ENCODE measurements at regions not wholly inside any gene's neighbourhood (a gene's known extent, or its start where the extent isn't known, plus 50 kb on each side); places are given as distances from the start of the nearest gene placed in this dataset.

DNA sequence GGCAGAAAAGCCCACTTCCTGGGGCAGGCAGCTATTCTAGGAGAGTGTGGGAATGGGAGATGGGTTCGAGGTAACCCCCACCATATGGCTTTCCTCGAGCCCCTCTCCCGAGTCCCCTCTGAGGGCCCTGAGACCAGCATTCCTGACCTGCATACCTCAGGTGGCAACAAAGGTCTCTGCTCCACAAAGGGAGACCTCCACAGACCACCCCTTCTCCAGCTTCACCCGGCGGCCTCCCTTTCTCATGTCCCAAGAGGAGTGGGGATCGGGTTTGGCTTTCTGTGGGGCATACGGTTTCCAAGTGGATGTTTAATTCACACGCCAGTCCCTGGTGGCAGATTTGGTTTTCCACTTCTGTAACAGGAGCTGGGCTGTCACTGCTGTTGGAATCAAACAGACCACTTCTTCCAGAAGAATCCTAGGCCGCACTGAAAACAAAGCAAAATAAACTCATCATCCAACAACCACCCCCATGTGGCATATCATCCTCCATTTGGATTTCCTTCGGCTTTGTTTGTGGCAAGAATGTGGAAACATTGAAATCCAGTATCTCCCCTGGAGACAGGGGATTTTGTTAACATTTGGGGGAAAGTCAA is 83.2 kb downstream of the DLL1 start:
- H3K4me3 ChIP-seq (ENCODE audit: low read depth, low read length): no peak overlapping the region
- H3K27me3 ChIP-seq (ENCODE audit: insufficient read depth, low read depth, severe bottlenecking): no peaks in the 10 kb centered on the region
- H3K27ac ChIP-seq: no peak overlapping the region
- no peaks in the 10 kb centered on the region for H3K36me3 ChIP-seq
- TF ChIP-seq, protein P1, sequence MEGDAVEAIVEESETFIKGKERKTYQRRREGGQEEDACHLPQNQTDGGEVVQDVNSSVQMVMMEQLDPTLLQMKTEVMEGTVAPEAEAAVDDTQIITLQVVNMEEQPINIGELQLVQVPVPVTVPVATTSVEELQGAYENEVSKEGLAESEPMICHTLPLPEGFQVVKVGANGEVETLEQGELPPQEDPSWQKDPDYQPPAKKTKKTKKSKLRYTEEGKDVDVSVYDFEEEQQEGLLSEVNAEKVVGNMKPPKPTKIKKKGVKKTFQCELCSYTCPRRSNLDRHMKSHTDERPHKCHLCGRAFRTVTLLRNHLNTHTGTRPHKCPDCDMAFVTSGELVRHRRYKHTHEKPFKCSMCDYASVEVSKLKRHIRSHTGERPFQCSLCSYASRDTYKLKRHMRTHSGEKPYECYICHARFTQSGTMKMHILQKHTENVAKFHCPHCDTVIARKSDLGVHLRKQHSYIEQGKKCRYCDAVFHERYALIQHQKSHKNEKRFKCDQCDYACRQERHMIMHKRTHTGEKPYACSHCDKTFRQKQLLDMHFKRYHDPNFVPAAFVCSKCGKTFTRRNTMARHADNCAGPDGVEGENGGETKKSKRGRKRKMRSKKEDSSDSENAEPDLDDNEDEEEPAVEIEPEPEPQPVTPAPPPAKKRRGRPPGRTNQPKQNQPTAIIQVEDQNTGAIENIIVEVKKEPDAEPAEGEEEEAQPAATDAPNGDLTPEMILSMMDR (IDR thresholded peaks at IDR 0.05; ENCODE audit: low read depth, low read length): no peak
- no peaks in the 10 kb centered on the region for H3K9me3 ChIP-seq (ENCODE audit: severe bottlenecking)
- DNase-seq: no peak

GRCh38 chr6:170206851-170207431 is 83.9 kb downstream of the DLL1 start:
- TF ChIP-seq, protein P1 (IDR thresholded peaks at IDR 0.05; ENCODE audit: low read depth, low read length): no peak
- DNase-seq: no peak
- H3K36me3 ChIP-seq: no peaks in the 10 kb centered on the region
- no peak overlapping the region for H3K4me3 ChIP-seq (ENCODE audit: low read depth, low read length)
- no peaks in the 10 kb centered on the region for H3K9me3 ChIP-seq (ENCODE audit: severe bottlenecking)
- no peaks in the 10 kb centered on the region for H3K27me3 ChIP-seq (ENCODE audit: insufficient read depth, low read depth, severe bottlenecking)
- no peak overlapping the region for H3K27ac ChIP-seq

DNA sequence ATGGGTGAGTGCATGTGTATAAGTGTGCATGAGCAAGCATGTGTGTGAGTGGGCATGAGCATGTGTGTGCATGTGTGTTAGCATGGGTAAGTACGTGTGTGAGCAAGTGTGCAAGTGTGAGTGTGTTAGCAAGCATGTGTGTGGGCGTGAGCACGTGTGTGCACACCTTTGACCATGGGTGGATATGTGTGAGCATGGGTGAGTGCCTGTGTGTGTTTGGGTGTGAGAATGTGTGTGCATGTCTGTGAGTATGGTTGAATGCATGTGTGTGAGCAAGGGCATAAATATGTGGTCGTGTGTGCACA is 84.6 kb downstream of the DLL1 start:
- H3K36me3 ChIP-seq: no peaks in the 10 kb centered on the region
- no peak for DNase-seq
- H3K9me3 ChIP-seq (ENCODE audit: severe bottlenecking): no peaks in the 10 kb centered on the region
- no peaks in the 10 kb centered on the region for H3K27me3 ChIP-seq (ENCODE audit: insufficient read depth, low read depth, severe bottlenecking)
- TF ChIP-seq, protein P1 (IDR thresholded peaks at IDR 0.05; ENCODE audit: low read depth, low read length): no peak
- no peak overlapping the region for H3K27ac ChIP-seq
- H3K4me3 ChIP-seq (ENCODE audit: low read depth, low read length): no peak overlapping the region

- no peak overlapping the region for H3K4me3 ChIP-seq (ENCODE audit: low read depth, low read length)
- H3K27me3 ChIP-seq (ENCODE audit: insufficient read depth, low read depth, severe bottlenecking): no peaks in the 10 kb centered on the region
- DNase-seq: no peak
- TF ChIP-seq, protein P1 (IDR thresholded peaks at IDR 0.05; ENCODE audit: low read depth, low read length): no peak
- H3K36me3 ChIP-seq: no peaks in the 10 kb centered on the region
- no peaks in the 10 kb centered on the region for H3K9me3 ChIP-seq (ENCODE audit: severe bottlenecking)
- H3K27ac ChIP-seq: no peak overlapping the region
Observed at GRCh38 chr6:170205534-170206316, 85.2 kb downstream of the DLL1 start.

- Histone ChIP-seq H3K27me3 (ENCODE audit: insufficient read depth, low read depth, severe bottlenecking) (no peaks in the 10 kb centered on the region), H3K36me3 (no peaks in the 10 kb centered on the region), H3K9me3 (ENCODE audit: severe bottlenecking) (no peaks in the 10 kb centered on the region), H3K27ac (no peak overlapping the region), H3K4me3 (ENCODE audit: low read depth, low read length) (no peak overlapping the region)
- no peak for DNase-seq
- TF ChIP-seq, protein P1 (IDR thresholded peaks at IDR 0.05; ENCODE audit: low read depth, low read length): no peak
Observed at GRCh38 chr6:170205126-170205525, 85.8 kb downstream of the DLL1 start.
